SHP77 treated with DMSO at 0.1 percent for 48 hours (cell line): ENCODE measurements at regions not wholly inside any gene's neighbourhood (a gene's known extent, or its start where the extent isn't known, plus 50 kb on each side); places are given as distances from the start of the nearest gene placed in this dataset.

ENCODE experiments used
- DNase-seq: peaks from one replicate; lab custom pipeline; 2025; lab: John Stamatoyannopoulos, UW

DNA sequence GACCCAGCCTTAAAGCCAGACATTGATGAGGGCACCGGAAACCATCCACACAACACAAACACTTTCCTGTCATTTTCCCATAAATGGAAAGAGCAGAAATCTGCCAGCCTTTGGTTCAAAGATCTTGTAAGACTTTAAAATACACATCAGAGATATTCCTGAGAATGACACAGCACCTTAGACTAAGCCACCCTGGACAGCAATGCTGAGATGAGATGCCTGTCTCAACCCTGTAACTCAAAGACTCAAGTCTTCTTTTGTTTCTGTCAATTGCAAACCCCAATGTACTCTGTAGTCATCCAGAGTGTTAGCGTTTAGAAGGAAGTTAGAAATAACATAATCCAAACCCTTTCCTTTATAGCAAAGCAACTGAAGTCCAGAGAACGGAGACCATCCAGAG lies 119.2 kb downstream of the CCNA1 start:
- no peak for DNase-seq

DNA sequence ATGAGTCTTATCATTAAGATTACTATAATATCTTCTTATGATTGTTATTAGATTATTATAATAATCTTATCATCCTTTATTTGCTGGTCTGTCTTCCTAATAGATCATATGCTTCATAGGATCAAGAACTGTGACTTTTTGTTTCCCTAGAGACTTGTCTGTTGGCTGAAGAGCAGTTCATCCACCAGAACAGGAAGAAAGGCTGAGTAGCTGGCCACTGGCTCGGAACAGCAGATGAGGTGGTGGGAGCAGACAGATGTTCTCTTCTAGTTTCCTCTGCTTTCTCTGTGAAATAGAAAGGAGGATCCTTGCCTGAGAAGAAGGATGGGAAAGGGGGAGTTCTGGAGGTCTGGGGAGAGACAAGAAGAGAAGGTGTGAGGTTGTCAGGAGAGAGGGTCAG lies 120.0 kb downstream of the CCNA1 start:
- no peak for DNase-seq

- no peak for DNase-seq
These were observed 120.3 kb upstream of the SERTM1 start for GRCh38 chr13:36553491-36553890.

DNA sequence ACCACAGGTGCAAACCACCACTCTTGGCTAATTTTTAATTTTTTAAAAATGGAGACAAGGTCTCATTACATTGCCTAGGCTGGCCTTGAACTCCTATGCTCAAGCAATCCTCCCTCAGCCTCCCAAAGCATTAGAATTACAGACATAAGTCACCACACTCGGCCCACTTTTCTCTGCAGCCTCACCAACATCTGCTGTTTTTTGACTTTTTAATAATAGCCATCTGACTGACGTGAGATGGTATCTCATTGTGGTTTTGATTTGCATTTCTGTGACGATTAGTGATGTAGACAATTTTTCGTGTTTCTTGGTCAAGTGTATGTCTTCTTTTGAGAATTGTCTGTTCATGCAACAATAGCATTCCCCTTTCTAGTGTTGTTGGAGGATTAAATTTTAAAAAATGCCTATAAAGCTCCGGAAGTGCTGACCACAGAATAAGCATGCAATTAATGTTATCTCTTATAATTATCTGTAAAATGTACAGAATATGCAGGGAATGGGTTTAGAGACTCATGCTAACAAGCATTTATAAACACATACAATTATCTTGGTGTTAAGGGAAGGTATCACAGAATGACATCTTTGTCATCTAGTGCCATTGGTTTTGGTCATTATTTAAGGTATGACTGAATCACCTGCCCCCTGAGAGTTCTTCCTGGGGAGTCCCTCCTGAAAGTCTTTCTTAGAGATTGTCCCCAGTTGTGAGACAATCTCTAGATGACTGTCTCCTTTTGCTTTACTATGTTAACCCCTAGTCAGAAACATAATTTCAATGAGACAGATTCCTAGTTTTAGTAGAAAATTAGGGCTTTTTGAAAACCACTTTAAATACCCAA lies 118.5 kb upstream of the SERTM1 start:
- DNase-seq = no peak

GRCh38 chr13:36559375-36559774 lies 114.4 kb upstream of the SERTM1 start:
- DNase-seq = no peak

DNA sequence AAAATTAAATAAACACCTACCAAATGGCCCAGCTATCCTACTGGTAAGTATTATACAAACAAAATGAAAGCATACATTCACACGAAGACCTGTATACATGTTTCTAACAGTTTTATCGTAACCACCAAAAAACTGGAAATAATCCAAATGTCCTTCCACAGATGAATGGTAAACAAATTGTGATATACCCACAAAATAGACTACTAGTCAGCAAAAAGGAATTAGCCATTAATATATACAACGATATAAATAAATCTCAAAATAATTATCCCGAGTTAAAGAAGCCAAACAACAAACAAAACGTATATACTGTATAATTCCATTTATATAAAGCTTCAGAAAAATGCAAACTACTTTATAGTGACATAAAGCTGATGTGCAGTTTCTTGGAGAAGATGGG lies 106.3 kb upstream of the SERTM1 start:
- no peak for DNase-seq

DNA sequence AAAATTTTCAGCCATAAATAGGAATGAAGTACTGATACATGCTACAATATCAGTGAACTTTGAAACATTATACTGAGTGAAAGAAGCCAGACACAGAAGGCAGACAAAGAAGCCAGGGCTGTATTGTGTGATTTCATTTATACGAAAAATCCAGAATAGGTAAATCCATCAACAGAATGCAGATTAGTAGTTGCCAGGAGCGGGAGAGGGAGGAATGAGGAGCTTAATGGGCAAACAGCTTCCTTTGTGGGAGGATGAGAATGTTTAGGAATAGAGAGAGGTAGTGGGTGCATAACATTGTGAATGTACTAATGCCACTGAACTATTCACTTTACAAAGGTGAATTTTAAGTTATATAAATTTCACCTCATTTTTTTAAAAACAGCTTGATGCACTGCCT lies 103.3 kb upstream of the SERTM1 start:
- DNase-seq = no peak

DNA sequence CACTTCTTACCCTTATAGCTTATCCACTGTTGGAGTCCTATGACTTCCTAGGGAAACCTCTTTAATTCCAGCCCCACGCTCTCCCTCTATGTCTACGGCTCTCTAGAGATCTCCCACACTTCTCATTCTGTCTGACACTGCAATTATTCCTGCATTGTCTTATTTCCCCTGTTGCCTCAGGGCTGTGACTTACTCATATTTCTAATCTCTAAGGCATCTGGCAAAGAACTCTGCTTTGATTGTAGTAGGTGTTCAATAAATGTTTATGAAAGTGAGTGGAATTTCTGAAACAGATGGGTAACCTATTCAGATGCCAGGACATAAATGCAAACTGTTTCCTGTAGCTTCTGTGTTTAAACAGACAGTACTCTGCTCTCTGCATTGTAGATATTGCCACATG lies 102.4 kb upstream of the SERTM1 start:
- DNase-seq = no peak

GRCh38 chr13:36582977-36583376 lies 90.8 kb upstream of the SERTM1 start:
- DNase-seq = no peak

- DNase-seq = no peak
These were observed 74.2 kb upstream of the SERTM1 start for GRCh38 chr13:36599641-36600040.

DNA sequence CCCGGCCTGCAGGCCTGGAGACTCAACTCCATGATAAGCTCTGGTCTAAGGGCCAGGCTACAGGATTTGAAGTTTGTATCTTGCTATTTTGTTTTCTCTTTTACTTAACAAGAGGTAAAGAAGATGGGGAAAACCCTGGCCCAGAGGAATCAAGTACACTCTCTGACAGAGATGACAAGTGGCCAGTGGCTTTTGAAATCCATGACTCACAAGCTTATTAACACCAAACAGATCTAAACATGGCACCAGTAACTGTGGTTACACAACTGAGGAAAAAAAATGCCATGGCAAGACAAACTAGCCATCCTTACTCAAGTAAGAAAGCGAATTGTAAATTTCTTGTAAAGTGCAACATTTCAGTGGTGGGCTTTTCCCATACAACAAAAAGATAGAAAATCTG lies 72.6 kb upstream of the SERTM1 start:
- no peak for DNase-seq

- no peak for DNase-seq
These were observed 67.8 kb upstream of the SERTM1 start for GRCh38 chr13:36606060-36606459.

DNA sequence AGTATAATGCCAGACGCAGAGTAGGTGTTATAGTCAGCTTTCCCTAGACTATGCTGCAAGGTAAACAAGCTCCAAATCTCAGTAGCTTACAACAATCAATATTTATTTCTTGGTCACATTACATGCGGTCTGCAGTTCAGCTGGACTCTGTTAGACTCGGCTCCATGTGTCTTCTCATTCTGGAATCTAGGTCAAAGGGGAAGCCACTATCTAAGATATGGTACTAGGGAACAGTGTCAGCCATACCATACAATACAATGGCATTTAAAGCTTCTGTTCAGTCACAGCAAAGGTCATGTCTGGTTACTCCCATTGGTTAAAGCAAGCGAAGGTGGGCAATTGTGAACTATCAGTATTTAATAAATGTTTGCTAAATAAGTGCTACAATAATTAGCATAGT lies 65.3 kb upstream of the SERTM1 start:
- DNase-seq = no peak

- no peak for DNase-seq
These were observed 61.6 kb upstream of the SERTM1 start for GRCh38 chr13:36612230-36612629.

DNA sequence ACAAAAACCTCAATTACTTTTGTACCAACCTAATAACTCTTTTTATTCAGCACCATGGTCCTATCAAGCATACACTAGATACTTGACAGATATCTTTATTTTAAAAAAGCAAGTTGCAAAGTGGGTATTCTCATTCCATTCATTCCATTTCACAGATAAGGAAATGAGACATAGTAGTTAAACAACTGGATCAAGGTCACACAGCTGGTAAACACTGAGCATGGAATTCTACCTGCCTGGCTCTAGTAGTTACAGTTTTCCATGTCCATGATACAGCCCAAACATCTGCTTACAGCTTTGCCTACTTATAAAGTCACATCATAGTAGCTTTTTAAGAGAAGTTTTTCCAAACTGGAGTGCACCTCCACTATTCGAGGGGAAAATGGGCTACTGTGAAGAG lies 57.1 kb upstream of the SERTM1 start:
- no peak for DNase-seq

GRCh38 chr13:36619535-36619934 lies 54.3 kb upstream of the SERTM1 start:
- DNase-seq = no peak
